ENCODE measurements at regions not wholly inside any gene's neighbourhood (a gene's known extent, or its start where the extent isn't known, plus 50 kb on each side); places are given as distances from the start of the nearest gene placed in this dataset.

DNA sequence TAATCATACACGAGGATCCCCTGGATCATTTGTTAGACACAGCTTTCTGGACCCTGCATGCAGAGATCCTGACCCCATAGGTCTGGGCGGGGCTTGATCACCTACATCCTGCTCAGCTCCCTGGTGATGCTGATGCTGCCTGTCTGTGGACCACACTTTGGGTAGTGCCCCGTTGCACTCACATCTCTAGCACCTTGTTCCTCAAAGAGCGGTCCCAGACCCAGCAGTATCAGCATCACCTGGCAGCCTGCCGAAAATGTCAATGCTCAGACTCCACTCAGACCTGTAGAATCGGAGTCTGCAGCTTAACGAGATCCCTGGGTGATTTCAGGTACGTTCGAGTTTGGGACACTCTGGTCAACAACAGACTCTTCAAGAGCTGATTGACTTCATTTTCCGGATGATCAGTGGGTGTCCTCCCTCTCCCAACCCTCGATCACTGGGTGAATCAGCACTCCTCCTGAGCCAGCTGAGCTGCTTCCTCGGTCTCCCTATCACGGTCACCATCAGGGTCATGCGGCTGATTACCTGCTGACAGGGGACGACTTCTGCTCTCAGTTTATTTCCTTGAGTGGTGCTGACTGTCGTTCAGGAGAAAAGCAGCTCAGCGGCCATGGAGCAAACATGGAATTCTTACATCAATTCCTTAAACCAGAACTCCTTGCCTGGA is 150.6 kb upstream of the RAB12 start:
- DNase-seq = no peak

DNA sequence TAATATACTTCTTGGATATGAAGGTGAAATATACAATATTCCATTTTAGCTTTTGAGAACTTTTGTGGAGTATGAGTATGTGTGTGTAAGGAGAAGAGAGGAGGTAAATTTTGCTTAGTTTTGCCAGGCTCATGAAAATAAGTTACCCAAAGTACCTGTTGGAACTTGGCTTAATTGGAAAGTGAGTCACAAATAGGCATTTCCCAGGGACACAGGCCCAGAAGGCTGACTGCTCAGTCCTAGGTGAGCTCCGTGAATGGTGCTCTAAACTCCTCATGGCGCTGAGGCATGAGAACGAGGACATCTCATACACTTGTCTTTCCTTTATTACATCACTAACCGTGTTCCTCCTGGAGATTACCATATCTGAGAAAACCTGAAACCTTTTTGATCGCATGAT is 148.5 kb upstream of the RAB12 start:
- no peak for DNase-seq

DNA sequence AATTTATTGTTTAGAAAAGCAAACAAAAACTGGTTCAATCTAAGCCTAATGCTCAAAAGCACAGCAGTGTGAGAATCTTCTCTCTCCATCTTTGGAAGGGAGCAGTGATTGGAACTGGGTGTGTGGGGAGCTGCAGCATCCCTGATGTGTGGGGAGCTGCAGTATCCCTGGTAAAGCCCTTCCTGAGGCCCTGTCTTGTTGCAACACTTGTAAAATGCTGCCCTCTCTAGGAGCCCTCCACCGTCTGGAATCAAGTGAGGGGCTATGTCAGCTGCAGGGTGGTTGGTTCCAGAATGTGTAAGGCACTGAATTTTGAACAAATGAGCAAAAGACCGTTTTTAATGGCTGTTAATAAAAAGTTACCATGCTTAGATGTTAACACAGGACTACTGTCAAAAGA is 147.7 kb upstream of the RAB12 start:
- DNase-seq = no peak

DNA sequence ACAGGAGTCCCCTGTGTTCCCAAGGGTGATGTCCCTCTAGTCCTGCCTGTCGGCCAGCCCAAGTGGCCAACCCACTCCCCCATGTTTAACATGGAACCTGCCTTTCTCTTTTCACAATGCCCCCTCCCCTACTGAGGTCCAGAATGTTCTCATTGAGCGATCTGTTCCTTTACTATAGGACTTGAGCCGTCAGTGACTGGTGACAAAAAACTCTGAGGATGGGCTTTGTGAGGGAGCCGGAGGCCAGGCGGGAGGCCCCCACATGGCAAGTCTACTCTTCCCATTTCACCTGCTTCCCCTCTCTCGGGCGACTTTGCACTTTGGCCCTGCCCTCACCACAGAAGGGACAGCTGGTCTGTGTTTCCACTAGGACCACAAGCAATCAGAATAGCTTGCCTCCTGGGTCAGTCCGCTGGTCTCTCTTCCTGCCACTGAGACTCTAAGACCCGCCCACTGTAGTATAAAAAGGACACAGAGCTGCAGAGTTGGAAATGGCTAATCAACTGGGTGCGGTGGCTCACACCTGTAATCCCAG is 146.5 kb upstream of the RAB12 start:
- DNase-seq = no peak

DNA sequence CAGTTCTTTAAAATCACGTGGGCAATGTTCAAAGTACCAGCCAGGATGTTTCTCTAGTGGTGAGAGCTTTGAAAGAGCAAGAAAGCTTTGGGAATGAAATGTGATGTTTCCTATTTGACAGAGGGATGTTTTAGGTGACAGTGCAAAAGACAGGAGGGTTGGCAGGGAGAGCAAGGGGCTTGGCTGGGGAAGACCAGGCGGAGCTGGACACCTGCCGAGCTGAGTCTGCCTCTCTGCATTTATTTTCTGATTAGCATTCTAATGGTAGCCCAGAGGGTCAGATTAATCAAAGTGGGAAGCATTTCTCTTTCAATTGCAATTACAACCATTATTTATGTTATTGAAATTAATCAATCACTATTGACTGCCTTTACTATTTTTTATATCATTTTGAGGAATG is 145.4 kb upstream of the RAB12 start:
- no peak for DNase-seq

DNA sequence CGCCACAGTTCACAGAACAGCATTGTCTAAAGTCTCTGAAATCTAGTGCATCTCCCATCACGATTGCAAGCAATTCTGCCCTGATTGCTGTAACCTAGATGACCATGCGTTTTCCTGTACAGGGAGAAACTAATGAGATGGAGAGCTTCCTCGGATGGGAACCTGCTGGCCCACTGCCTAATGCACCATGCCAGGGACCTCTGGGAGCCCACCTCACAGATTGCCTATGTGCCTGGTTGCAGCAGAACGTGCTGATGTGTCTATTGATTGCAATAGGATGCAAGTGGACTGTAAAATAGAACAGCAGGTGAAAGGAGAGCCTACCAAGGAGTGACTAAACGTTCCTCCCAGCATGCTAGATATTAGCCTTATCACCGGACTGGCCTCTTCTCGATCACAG is 141.0 kb upstream of the RAB12 start:
- DNase-seq = no peak

DNA sequence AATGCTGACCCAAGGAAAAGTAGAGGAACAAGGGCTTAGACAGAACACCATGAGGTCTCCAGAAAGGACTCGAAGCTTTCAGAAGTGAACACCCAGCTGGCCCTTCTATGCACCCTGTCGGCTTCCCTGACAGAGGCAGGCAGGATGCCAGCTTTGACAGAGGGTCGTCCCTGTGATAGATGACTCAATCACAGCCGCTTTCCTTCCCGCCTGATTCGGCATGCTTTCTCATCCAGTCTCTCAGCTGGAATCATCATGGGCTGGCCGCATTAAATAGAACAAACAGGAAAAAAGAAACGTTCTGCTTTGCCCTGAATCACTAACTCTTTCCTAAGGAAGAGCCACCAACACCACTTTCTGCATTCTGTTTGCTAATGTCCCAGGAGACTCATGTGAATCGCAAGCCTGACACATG is 140.3 kb upstream of the RAB12 start:
- peak; percentile 51 for DNase-seq

DNA sequence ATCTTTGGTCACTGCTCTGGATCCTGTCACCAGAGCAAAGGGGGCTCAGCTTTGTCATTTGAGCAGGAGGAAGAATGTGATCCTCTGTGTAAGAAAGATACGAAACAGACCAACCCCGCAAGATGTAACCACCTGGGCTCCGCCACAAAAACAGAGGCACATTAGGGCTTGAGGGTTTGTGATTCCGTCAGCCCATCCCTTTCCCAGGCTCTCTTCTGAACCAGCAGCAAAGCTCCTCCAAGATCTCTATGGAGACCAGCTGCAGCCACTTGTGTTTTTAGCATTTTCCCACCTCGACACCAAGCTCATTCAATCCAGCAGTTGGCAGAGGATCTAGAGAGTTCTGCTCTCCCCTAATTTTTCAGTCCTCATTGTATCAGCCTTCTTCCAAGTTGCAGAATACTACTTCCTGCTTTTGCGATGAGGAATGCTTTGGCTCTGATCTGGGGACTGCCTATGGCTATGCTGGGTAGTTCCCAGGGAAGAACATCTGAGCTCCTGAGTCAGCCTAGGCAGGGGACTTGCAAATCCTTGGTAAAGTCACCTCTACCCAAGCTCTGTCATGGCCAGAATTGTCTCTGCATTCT is 139.6 kb upstream of the RAB12 start:
- peak; percentile 28 for DNase-seq

DNA sequence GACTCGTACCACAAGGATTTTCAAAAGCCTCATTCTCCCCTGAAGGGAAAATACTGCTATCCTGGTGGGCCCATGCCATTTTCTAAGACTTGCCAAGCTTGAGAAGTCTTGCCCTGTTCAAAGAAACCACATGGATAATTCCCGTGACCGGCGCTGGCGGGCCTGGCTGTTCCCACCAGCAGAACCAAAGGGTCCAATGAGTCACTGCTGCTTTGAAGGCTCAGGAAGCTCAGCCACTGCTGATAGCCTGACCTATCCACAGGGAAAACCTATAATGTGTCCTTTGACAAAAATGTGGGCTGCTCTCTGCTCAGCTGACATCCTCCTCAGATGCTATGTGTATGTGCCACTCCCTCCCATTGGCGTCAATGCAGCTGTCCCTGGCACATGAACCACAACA is 137.9 kb upstream of the RAB12 start:
- DNase-seq = no peak

DNA sequence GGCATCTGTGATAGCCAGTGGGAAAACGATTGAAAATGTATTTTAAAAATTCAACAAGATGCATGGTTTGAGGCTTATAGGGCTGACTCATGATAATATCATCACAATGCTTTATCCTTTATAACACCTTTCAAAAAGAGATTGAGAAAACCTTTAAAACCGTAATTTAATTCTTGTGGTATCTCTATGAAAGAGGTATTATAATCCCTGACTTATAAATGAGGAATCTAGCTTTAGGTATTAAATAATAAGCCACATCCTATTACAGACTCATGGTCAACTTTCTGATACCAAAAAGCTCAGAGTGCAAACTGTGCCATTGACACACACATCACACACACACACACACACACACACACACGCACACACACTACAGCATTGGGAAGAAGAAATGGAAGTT is 134.6 kb upstream of the RAB12 start:
- DNase-seq = no peak

DNA sequence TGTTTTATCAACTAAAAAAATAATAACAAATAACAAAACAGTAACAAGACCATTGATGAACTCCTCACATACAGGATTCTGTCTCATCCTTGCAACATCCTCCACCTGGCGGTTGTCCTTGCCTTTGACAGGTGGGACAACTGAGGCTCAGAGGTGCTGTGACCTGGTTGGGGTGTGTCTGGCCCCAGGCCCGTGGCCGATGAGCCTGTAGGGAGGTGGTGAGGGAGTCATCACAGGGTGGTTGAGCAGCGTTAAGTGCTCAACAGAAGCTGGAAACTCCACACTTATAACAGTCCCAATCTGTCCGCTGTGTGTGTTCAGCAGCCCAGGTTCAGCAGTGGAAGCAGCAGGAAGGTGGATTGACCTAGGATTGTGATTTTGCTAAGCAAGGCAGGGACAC is 131.6 kb upstream of the RAB12 start:
- no peak for DNase-seq

DNA sequence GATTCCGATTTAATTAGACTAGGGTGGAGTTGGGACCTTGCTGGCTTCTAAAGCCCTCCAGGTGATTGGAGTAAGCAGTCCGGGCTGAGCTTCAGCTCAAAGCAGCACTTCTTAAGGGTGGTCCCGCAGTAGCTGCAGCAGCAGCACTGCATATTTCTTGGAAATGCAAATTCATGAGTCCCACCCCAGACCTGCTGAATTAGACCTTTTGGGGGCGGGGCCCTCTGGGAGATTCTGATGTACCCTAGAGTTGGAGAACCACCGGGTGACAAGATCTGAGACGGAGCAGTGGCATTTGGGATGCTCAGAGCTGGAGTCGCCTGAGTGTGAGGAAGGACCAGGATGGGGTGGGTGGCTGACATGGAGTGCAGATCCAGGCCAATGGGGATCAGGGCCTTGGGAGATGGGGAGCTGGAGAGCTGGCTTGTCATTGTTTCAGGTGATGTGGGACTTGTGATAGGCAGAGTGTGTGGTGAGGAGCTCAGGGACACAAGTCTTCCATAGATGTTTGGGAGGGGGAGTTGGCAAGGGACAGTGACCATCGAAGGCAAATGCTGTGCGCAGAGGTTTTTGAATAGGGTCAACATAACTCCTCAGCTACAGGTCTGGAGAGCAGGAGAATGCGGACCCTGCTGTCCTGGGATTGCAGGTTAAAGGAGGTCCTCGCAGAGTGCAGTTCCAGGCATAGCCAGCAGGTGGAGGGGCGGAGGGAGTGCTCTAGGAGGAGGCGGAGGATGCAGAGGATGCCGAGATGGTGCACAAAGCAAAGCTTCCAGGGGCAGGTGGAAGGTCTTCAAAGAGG is 130.9 kb upstream of the RAB12 start:
- DNase-seq = peak; percentile 38

DNA sequence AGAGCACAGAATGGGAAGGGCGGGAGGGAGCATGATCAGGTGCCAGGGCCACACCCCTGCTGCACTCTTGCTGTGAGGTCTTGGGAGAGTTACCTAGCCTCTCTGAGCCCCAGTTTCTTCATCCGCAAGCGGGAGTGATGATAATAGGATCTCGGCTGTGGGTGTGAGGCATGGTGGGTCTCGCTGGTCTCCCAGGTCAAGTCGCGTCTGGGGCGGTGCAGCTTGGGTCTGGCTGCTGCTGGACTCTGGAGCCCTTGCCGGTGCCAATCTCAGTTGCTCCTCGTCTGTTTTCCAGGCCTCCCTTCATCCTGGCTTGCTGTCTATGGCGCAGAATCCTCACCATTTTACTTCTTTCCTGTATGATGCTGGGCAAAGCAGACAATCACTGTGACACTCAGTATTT is 130.3 kb upstream of the RAB12 start:
- no peak for DNase-seq

DNA sequence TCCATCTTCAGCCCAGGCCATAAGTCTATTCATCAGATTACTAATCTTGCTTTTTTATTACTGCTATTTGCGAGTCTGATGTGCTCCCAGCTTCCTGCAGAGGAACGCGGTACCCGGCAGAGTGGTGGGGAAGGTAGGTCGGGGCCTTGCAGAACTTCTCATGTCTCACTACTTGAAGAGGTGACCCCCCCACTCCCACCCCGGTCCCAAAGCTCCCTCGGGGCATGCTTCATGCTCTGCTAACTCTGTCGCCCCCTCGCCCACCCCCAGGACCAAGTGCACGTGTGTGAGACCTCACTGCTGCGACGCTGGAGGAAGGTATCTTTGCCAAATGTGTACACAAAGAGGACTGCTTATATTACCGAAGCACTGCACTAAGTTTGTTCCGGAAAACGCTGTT is 129.4 kb upstream of the RAB12 start:
- DNase-seq = no peak

DNA sequence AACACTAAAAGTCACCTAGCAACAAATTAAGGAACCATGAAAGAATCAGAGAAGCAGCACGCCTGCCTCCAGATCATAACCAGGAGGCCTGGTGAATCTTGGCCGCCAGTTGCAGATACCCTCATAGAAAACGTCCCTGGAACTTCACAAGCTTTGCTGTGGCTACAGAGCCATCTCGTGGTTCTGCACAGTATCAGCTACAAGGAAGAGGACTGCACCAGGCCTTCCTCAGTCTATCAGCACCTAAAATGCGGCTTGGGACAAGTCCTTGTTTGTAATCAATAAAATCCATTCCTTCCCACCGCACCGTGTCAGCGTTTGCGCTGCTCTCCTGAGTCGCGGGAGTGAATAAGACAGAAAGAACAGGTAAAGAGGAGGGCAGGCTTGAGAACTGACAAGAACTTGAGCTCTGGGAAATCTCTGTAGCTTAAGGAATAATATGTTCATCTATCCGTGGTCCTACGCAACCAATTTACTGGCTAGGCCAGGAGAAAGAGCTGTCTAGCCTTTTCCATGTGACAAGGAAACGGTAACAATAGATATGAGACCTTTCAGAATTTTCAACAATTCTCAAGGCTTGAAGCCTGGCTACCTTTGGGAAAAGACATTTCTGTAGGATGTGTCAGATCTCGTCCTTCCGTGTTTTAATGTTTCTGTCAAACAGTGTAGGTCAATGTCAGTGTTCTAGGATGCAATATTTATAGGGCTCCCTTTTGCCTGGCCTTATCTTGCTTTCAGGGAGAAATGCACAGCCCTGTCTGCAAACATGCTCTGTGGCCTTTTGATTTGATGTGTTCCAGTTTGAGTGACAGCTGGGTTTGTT is 128.5 kb upstream of the RAB12 start:
- peak; percentile 59 for DNase-seq

DNA sequence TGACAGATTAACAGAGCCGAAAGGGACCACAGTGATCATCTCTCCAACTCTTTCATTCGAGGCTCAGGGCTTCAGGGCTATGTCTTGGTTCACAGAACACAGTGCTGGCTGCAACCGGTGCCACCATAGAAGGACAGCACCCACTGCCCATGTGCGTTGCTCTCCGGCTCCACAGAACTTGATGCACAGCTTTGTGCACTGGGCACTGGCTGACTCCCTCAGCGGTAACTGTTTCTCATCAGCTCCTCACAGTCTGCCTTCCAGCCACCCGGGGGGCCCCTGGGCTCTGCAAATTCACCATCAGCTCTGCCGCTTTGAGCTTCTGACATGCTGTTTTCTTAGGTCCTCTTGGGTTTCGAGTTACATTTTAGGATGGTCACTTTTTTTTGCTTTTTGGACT is 124.3 kb upstream of the RAB12 start:
- DNase-seq = no peak

DNA sequence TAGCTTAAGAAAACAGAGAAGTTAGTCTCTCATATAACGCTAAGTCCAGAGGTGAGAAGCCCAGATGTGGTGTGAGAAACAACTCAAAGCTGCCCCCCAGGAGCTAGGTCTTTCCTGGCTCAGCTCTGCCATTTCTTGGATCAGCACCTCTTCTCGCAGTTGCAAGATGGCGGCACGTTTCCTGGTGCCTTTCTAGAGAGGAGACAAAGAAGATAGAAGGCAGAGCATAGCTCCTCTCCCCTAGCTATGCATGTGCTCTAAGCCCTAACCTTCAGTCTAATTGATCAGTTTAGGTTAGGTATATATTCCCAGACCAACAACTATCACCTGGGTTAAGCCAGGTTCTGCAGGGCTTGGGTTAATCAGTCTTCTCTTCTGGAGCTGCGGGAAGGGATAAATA is 119.5 kb upstream of the RAB12 start:
- DNase-seq = no peak

DNA sequence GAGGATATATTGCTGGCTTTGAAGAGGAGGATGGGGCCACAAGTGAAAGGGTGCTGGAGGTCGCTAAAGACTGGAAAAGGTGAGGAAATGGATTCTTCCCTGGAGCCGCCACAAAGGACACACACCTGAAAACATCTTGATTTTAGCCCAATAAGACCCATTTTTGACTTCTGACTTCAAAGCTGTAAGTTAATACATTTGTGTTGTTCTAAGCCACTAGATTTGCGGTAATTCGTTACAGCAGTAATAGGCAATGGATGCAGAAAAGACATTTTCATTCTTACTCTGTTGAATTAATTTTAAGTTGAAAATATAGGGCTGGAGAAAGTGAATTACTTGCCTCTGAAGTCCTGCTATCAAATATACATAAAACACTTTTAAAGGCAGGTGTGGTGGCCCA is 117.7 kb upstream of the RAB12 start:
- no peak for DNase-seq

DNA sequence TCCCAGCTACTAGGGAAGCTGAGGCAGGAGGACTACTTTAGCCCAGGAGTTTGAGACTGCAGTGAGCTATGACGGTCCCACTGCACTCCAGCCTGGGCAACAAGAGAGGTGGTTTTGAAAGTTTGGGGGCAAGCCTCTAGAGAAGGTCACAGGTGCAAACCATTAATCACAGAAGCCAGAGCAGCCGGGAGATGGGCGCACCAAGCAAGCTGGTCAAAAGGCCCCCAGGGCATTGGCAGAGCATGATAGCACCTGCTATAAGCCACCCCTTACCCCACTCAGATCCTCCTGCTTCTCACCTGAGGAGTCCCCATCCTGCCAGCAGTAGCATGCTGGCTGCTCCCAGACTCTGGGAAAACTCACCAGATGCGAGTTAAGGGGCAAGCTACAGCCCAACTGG is 116.1 kb upstream of the RAB12 start:
- no peak for DNase-seq

DNA sequence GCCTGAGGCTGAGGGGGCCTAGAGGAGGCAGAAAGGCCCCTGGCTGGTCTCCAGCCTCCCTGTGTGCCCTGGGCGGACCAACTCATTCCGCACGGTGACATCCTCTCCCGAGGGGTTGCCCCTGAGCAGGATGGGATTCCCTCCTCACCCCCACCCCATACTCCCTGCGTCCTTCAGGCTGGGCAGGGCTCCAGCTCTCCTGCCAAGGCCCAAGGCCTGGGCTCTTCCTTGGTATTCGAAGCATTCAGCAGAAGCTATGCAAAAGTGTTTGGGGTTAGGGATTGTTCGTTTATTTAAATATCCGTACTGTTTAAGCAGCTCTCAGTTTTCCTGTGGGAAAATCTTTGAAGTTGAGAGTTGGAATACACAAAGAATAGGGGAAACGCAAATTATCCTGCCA is 113.1 kb upstream of the RAB12 start:
- DNase-seq = no peak

DNA sequence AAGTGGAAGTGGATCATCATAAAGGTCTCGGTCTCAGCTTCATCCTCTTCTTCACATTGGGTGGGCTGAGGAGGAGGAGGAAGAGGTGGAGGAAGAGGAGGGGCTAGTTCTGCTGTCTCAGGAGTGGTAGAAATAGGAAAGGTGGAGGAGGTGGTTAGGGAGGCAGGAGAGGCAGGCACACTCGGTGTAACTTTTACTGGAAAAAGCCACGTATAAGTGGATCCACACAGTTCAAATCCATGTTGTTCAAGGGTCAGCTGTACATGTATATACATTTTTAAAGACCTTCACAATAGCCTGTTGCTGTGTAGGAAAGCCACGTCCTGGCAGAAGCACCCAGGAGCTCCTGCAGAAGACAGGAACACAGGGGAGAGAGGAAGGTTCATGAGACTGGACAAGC is 110.3 kb upstream of the RAB12 start:
- no peak for DNase-seq

DNA sequence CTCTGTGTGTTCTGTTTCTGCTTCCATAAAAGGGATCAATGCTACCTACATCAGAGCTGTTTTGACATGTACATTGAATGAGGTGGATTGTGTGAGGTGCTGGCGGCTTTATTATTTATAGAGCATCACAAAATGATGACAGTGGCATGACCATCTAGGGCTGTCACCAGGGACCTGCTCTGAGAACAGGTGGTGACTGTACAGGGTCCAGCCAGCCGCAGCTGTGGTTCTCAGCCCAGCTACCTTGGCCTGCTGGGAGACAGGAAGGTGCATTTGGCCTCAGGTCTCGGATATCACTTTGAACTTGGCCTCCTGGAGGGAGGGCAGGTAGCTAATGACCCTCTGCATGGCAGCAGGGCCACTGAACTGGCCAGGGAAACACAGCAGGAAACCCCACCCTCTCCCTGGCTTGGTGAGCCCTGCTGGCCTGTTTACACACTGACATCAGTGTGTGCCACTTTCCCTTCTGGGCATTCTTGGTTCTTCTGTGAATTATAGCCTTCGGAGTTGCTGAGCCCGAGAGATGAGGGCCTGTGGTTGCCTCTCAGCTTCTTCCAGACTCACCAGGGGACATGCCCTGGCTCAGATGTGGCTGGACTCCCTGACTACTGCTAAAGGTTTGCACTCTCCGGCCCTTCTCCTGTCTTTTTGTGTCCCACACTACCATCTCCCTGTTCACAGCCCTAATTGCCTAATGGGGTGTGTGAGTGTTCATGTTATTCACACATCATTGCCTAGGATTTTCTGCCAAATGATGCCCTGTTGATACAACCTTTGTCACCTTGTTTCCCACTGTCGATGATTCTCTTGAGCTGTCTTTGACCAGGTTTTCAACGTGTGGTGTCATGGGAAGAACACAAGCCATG is 109.2 kb upstream of the RAB12 start:
- no peak for DNase-seq

All from fibroblast of skin of abdomen (primary cell).